NB4 (cell line): ENCODE measurements at regions not wholly inside any gene's neighbourhood (a gene's known extent, or its start where the extent isn't known, plus 50 kb on each side); places are given as distances from the start of the nearest gene placed in this dataset.

ENCODE experiments used
- POLR2A ChIP-seq: IDR thresholded peaks from 2 replicates; pipeline ENCODE4 v1.6.1; 2011; ENCODE audit warnings: mild to moderate bottlenecking; ENCODE audit not compliant: insufficient read length; ENCODE audit errors: extremely low read depth
- TF ChIP-seq, protein P1 (sequence below): IDR thresholded peaks from one replicate; pipeline ENCODE4 v1.5.1; 2012; ENCODE audit warnings: low read depth, low read length

- TF ChIP-seq, protein P1, sequence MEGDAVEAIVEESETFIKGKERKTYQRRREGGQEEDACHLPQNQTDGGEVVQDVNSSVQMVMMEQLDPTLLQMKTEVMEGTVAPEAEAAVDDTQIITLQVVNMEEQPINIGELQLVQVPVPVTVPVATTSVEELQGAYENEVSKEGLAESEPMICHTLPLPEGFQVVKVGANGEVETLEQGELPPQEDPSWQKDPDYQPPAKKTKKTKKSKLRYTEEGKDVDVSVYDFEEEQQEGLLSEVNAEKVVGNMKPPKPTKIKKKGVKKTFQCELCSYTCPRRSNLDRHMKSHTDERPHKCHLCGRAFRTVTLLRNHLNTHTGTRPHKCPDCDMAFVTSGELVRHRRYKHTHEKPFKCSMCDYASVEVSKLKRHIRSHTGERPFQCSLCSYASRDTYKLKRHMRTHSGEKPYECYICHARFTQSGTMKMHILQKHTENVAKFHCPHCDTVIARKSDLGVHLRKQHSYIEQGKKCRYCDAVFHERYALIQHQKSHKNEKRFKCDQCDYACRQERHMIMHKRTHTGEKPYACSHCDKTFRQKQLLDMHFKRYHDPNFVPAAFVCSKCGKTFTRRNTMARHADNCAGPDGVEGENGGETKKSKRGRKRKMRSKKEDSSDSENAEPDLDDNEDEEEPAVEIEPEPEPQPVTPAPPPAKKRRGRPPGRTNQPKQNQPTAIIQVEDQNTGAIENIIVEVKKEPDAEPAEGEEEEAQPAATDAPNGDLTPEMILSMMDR = no peak
- TF ChIP-seq POLR2A = no peak
Measured at GRCh38 chr15:97683831-97684230, 276.7 kb upstream of the ARRDC4 start.
